Sigmoid colon (tissue), 3 donors: ENCODE measurements at regions not wholly inside any gene's neighbourhood (a gene's known extent, or its start where the extent isn't known, plus 50 kb on each side); places are given as distances from the start of the nearest gene placed in this dataset.

ENCODE experiments used
- POLR2A ChIP-seq, 2 donors: fragments of 450-650 bp; IDR thresholded peaks; one replicate each; pipeline ENCODE4 v1.6.1; 2016; ENCODE audit warnings: antibody characterized with exemption in 2 of 2, mild to moderate bottlenecking in 2 of 2, moderate library complexity in 2 of 2
- TF ChIP-seq, protein P1 (sequence below), 4 experiments: fragments of 450-650 bp in 3 of 4; fragments of 200-600 bp in 1 of 4; IDR thresholded peaks; one replicate each; pipeline ENCODE4 v1.5.1; 2016 to 2019; ENCODE audit warnings: antibody characterized with exemption in 4 of 4, mild to moderate bottlenecking in 3 of 4, moderate library complexity in 2 of 4

DNA sequence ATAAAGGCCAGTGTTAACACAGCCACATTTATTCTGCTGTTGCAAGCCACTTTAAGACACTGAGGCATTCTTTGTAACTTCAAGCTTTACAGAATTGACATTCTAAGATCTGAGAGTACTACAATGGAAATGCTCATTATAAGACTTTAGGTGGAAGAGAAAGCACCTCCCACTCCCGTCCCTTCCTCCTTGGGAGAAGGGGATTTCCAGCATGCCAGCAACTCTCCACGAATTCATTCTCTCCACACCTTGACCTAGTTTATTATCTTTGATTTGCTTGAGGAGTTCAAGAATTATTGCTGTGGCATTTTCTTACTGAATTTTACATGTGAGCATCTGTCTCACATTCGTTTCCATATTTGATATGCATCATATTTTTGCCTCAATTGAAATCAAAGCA lies 644.4 kb upstream of the MIS18BP1 start:
- TF ChIP-seq, protein P1, sequence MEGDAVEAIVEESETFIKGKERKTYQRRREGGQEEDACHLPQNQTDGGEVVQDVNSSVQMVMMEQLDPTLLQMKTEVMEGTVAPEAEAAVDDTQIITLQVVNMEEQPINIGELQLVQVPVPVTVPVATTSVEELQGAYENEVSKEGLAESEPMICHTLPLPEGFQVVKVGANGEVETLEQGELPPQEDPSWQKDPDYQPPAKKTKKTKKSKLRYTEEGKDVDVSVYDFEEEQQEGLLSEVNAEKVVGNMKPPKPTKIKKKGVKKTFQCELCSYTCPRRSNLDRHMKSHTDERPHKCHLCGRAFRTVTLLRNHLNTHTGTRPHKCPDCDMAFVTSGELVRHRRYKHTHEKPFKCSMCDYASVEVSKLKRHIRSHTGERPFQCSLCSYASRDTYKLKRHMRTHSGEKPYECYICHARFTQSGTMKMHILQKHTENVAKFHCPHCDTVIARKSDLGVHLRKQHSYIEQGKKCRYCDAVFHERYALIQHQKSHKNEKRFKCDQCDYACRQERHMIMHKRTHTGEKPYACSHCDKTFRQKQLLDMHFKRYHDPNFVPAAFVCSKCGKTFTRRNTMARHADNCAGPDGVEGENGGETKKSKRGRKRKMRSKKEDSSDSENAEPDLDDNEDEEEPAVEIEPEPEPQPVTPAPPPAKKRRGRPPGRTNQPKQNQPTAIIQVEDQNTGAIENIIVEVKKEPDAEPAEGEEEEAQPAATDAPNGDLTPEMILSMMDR (IDR thresholded peaks at IDR 0.05) = no peak
- TF ChIP-seq POLR2A (IDR thresholded peaks at IDR 0.05) = no peak
